ENCODE measurements at regions not wholly inside any gene's neighbourhood (a gene's known extent, or its start where the extent isn't known, plus 50 kb on each side); places are given as distances from the start of the nearest gene placed in this dataset.
A peak's percentile ranks its signal among the peaks of the same experiment; 100 is the strongest.

DNA sequence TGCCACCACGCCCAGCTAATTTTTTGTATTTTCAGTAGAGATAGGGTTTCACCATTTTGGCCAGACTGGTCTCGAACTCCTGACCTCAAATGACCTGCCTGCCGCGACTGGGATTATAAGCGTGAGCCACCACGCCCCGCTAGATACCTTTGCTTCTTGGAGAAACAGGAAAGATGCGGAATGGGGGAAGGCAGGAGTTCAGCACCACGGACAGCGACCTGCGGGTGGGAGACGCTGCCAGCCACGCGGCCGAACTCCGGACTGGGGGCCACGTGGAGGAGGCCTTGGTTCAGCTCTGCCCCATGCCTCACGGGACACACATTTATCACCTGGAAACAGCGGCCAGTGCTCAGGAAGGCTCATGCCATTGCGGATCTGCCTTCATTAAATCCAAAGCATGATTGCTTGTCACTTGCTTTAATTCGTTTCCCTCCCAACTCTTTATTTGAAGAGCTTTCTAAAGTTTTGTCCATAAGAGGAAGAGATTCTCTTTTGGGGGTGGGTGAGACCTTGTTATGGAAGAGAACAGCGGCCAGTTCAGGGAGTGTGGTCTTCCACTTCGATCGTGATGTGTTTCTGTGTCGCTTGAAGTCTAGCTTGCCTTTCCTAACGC, 219.9 kb downstream of the ENGASE start (continued):
- TF ChIP-seq, protein P1, sequence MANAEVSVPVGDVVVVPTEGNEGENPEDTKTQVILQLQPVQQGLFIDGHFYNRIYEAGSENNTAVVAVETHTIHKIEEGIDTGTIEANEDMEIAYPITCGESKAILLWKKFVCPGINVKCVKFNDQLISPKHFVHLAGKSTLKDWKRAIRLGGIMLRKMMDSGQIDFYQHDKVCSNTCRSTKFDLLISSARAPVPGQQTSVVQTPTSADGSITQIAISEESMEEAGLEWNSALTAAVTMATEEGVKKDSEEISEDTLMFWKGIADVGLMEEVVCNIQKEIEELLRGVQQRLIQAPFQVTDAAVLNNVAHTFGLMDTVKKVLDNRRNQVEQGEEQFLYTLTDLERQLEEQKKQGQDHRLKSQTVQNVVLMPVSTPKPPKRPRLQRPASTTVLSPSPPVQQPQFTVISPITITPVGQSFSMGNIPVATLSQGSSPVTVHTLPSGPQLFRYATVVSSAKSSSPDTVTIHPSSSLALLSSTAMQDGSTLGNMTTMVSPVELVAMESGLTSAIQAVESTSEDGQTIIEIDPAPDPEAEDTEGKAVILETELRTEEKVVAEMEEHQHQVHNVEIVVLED (CRISPR knock-in tag; IDR thresholded peaks at IDR 0.05; ENCODE audit: borderline replicate concordance) = no peak
- TF ChIP-seq ZNF776 (CRISPR knock-in tag; IDR thresholded peaks at IDR 0.05) (peak; percentile 73; the same call in 1 of the 2 replicates), FOSL1 (CRISPR knock-in tag; IDR thresholded peaks at IDR 0.05; ENCODE audit: borderline replicate concordance) (peak; percentile 39; the same call in 1 of the 2 replicates), TAF1 (CRISPR knock-in tag; IDR thresholded peaks at IDR 0.05) (no peak), MEIS2 (CRISPR knock-in tag; IDR thresholded peaks at IDR 0.05) (peak; percentile 97), HNF4A (CRISPR knock-in tag; IDR thresholded peaks at IDR 0.05) (peak; percentile 44), MEIS1 (CRISPR knock-in tag; IDR thresholded peaks at IDR 0.05; ENCODE audit: borderline replicate concordance) (no peak), ZNF121 (CRISPR knock-in tag; IDR thresholded peaks at IDR 0.05) (no peak), TEAD3 (CRISPR knock-in tag; optimal IDR thresholded peaks at IDR 0.05; ENCODE audit: borderline replicate concordance) (peak; percentile 59), GATA4 (IDR thresholded peaks at IDR 0.05; ENCODE audit: borderline replicate concordance, low read depth) (no peak), ZNF605 (CRISPR knock-in tag; IDR thresholded peaks at IDR 0.05) (peak; percentile 81; the same call in 1 of the 2 replicates), NONO (IDR thresholded peaks at IDR 0.05) (no peak), NONO (CRISPR knock-in tag; conservative IDR thresholded peaks at IDR 0.05) (no peak), SAP130 (CRISPR knock-in tag; IDR thresholded peaks at IDR 0.05; ENCODE audit: low read depth) (peak; percentile 93), ZNF253 (CRISPR knock-in tag; IDR thresholded peaks at IDR 0.05; ENCODE audit: borderline replicate concordance) (0 out of 2 replicates have a peak, but pooled peaks have one; percentile 53)
- TF ChIP-seq, protein P2, sequence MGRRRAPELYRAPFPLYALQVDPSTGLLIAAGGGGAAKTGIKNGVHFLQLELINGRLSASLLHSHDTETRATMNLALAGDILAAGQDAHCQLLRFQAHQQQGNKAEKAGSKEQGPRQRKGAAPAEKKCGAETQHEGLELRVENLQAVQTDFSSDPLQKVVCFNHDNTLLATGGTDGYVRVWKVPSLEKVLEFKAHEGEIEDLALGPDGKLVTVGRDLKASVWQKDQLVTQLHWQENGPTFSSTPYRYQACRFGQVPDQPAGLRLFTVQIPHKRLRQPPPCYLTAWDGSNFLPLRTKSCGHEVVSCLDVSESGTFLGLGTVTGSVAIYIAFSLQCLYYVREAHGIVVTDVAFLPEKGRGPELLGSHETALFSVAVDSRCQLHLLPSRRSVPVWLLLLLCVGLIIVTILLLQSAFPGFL (CRISPR knock-in tag; IDR thresholded peaks at IDR 0.05) = peak; percentile 93; the same call in 1 of the 2 replicates
- TF ChIP-seq, protein P3, sequence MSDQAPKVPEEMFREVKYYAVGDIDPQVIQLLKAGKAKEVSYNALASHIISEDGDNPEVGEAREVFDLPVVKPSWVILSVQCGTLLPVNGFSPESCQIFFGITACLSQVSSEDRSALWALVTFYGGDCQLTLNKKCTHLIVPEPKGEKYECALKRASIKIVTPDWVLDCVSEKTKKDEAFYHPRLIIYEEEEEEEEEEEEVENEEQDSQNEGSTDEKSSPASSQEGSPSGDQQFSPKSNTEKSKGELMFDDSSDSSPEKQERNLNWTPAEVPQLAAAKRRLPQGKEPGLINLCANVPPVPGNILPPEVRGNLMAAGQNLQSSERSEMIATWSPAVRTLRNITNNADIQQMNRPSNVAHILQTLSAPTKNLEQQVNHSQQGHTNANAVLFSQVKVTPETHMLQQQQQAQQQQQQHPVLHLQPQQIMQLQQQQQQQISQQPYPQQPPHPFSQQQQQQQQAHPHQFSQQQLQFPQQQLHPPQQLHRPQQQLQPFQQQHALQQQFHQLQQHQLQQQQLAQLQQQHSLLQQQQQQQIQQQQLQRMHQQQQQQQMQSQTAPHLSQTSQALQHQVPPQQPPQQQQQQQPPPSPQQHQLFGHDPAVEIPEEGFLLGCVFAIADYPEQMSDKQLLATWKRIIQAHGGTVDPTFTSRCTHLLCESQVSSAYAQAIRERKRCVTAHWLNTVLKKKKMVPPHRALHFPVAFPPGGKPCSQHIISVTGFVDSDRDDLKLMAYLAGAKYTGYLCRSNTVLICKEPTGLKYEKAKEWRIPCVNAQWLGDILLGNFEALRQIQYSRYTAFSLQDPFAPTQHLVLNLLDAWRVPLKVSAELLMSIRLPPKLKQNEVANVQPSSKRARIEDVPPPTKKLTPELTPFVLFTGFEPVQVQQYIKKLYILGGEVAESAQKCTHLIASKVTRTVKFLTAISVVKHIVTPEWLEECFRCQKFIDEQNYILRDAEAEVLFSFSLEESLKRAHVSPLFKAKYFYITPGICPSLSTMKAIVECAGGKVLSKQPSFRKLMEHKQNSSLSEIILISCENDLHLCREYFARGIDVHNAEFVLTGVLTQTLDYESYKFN (CRISPR knock-in tag; conservative IDR thresholded peaks at IDR 0.05) = no peak
- TF ChIP-seq, protein P4, sequence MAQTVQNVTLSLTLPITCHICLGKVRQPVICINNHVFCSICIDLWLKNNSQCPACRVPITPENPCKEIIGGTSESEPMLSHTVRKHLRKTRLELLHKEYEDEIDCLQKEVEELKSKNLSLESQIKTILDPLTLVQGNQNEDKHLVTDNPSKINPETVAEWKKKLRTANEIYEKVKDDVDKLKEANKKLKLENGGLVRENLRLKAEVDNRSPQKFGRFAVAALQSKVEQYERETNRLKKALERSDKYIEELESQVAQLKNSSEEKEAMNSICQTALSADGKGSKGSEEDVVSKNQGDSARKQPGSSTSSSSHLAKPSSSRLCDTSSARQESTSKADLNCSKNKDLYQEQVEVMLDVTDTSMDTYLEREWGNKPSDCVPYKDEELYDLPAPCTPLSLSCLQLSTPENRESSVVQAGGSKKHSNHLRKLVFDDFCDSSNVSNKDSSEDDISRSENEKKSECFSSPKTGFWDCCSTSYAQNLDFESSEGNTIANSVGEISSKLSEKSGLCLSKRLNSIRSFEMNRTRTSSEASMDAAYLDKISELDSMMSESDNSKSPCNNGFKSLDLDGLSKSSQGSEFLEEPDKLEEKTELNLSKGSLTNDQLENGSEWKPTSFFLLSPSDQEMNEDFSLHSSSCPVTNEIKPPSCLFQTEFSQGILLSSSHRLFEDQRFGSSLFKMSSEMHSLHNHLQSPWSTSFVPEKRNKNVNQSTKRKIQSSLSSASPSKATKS (CRISPR knock-in tag; IDR thresholded peaks at IDR 0.05) = no peak

Measured in HepG2 (cell line).